ENCODE measurements at regions not wholly inside any gene's neighbourhood (a gene's known extent, or its start where the extent isn't known, plus 50 kb on each side); places are given as distances from the start of the nearest gene placed in this dataset.
"Not testable (repeated sequence)": the region's sequence is repeated elsewhere in the genome, so short reads cannot be mapped to it uniquely, and the experiment has no call there.

DNA sequence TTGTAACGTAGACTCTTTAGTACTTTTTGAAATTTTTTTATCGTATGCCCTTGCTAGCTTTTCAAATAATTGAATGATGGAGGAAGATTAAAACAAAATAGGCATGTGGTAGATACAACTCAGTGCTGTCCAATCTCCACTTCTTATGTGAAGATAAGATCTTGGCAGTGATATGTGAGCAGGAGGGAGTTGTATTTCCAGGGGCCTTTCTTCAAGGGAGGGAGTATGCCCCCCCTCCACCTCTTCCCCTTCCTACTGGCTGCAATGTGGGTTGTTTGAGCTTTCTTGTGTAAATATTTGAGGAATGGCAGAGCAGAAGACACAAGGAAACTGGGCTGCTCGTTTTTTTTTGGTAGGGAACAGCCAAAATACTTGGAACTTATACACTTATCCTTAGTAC lies 374.9 kb downstream of the PSAT1 start:
- DNase-seq (ENCODE audit: low read depth): no peak

DNA sequence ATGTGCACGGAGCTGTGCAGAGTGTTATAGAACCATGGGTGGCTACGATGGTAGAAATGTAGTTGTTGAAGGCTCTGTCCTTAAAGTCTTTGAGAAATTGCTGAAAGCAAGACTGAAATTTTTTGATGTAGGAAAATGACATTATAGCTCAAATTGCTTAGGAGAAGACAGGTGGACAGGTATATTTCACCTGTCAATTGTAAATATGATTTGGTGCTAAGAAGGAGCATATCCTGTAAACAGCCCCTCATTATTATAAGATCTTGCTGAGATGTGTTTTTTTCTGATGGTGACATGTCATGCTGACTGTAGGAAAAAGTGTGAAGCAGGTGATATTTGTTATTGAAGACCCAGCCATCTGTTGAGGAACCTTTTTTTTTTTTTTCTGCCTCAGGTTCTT lies 377.9 kb downstream of the PSAT1 start:
- no peak for DNase-seq (ENCODE audit: low read depth)

DNA sequence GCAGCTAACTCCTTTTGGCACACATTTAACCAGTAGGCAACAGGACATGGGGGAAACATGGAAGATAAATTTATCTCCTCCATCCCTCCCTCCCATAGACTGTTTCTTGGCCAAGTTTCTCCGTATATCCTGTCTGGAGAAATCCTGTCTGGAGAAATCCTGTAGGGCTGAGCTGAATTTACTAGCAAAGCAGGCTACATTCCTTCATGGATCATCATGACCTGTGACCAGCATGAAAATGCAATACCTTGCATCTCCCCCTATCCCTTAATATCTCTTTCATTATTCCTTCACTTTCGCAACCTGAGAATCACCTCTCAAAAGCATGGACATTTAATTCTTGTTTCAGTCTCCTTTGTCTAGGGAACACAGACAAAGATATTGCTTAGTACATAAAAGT lies 379.1 kb downstream of the PSAT1 start:
- DNase-seq (ENCODE audit: low read depth): no peak

DNA sequence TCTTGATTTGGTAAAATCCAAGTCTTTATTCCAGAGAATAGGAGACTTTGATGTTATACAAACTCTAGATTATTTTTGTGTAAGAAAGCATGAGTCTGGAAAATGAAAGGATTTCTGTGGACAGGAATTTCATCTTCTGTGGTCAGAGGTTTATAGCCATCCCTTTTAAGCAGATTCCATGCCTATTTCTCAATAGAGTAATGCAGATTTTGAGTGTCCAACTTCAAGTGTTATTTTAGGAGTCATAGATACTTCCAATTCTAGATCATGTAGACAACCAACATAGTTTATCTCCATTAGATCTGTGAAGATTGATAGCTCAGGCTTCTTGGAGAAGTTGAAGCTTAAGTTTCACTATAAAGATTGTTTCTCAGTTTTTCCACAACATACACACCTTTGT lies 379.7 kb downstream of the PSAT1 start:
- DNase-seq (ENCODE audit: low read depth): no peak

DNA sequence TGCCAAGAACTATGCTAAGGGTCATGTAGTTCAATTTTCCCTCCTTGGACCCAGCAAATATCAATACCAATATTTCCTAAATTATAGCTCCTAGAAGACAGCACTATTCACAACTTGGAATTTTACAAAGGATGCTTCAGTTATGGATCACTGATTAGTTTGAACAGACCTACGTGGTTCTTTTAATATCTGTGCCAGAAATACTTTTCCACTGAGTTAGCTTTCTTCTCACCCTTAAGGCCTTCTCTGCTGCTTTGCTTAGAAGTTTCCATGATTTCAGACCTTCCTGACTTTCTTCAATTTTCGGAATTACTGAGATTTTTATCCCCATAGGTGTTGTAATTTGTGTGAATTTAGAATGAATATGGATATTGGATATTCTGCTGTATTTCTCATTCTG lies 380.4 kb downstream of the PSAT1 start:
- DNase-seq (ENCODE audit: low read depth): no peak

DNA sequence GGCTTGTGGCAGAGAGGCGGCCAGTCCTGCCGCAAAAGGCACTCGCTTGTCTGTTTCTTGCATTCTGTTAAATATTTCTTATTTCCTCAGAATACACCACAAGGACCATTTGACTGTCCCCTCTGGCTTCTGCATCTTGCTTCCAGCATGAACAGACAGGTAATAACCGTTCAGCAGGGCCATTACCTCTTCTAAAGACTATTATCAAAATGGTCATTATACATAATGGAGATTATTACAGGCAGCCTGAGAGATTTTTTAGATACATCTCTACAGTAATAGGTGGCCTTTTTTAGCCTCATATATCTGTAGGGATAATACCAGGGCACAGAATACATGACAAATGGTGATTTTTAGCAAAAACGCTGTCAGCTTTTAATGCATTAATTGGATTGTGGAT lies 382.0 kb downstream of the PSAT1 start:
- no peak for DNase-seq (ENCODE audit: low read depth)

DNA sequence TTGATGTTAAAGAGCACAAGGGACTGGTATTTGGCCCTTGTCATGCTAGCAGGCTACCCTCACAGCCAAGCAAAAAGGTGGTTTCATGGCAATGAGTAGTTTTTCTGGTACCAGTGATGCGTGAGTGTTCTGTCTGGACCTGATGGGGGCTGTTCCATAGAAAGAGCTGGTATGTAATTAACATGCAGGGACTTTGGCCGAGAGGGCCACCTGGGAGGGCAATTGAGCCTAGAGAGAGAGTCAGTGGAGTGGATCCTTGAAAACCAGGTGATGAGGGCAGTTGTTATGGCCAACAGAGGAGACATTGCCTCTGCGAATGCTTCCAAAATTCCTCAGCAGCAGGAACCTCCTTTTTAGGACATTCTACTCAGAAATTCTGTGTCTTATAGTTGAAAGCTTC lies 383.3 kb downstream of the PSAT1 start:
- no peak for DNase-seq (ENCODE audit: low read depth)

DNA sequence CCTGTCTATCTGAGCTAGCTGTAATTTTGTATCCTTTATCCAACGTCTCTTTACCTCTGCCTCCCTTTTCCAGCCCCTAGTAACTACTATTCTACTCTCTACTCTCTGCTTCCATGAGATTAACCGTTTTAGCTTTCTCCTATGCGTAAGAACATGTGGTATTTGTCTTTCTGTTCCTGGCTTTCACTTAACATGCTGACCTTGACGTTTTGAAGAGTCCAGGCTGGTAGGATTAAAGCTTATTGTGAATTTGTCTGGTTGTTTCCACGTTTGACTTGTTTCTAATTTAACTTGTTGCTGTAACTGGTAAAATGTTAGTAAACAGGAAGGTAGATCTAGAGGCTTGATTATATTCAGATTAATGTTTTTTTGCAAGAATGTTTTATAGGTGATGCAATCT lies 385.3 kb downstream of the PSAT1 start:
- no peak for DNase-seq (ENCODE audit: low read depth)

DNA sequence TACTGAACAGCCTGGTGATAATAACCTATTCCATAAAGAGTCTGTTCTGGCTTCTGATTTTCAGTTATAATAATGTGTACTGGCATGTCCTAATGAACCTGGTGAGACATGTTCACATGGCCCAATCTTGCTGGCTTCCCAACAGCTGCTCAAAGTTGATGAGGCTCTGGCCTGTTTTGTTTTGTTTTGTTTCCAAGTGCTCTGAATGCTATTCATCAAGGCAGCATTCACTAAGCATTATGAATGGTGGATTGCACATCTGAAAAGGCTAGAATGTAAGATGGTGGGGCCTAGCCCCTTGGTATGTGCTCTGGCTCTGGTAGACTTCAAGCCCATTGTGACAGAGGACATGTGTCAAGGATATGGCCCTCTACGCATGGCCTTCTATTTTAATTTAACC lies 388.5 kb downstream of the PSAT1 start:
- DNase-seq (ENCODE audit: low read depth): no peak

DNA sequence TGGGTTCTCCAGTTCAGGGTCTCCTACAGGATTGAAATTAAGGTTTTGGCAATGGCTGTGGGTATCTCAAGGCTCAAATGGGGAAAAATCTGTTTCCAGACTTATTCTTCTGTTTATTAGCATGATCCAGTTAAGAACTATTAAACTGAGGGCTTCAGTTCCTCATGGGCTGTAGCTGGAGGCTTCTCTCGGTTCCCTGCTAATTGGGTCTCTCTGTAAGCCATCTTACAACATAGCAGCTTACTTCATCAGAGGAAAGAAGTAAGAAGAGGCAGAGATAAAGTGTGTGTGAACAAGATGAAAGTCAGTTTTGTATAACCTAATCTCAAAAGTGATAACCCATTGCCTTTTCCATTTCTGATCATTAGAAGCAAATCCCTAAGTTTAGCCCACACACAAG lies 391.9 kb downstream of the PSAT1 start:
- DNase-seq (ENCODE audit: low read depth): no peak

DNA sequence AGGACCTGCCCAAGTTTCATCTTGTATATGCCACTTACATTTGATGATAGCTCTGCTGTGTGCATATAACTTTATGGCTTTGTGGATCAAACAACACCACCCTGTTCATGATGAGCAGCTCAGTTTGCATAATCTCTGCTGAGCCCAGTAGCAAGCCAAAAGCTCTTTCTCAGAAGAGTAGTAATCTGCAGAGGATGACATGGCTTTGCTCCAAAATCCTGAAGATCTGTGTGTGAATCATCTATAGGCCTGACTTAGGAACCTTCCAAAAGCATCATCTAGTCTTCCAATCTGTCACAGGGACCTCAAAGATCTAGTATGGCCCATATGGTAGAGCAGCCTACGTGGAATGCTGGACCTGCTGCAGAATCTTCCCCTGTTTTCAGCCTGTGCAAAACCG lies 394.6 kb downstream of the PSAT1 start:
- no peak for DNase-seq (ENCODE audit: low read depth)

DNA sequence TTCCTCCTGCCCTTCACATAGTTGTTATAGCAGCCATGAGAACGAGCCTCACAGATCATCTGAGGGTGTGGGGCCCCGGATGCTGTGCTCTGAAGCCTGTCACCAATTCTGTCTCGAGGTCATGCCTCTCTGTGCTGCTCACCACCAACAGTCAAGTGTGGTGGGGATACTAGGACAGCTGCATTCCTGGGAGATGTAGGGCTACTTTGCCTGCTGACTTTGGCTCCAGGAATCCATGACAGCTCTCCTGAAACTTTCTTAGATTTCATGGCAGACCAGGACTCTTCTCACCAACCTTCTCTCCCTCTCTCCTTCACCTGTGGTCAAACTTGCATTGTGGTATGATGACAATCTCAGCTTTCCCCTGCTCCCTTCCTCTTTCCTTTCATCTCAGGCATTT lies 395.9 kb downstream of the PSAT1 start:
- no peak for DNase-seq (ENCODE audit: low read depth)

DNA sequence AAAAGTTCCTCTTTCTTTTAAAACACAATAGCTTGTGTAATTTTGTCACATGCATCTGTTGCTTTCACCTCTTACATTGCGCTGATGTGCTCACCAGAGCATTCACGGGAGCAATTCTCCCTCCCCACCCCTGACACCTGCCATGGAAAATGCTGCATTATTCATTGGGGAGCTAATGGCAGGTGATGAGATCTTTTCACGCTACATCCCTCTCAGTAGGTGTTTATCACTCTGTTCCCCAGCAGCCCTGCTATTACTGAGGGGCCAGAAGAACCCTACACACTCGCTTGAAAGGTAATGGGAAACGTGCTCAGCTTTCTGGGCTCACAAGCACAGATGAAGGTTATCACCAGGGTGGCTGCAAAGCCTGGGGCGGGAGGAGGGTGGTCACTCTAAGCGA lies 398.0 kb downstream of the PSAT1 start:
- DNase-seq (ENCODE audit: low read depth): no peak

DNA sequence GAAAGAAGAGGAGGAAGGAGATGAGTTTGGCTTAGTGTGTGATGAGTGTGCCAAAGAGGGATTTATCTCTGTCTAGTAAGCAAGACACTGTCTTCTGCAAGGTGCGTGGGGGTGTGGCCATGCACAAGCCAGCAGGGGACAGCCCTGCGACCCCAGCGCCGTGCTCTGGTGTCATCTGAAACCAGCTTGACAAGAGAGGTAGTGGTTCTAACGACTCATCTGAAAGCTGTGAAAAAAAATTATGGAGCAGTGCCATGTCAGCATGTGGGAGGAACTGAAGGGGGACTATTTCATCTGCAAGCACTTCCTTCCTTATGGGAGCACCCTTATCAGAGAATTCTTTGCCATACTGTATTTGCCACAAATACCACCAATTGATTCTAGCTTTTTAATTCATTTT lies 398.6 kb downstream of the PSAT1 start:
- no peak for DNase-seq (ENCODE audit: low read depth)

DNA sequence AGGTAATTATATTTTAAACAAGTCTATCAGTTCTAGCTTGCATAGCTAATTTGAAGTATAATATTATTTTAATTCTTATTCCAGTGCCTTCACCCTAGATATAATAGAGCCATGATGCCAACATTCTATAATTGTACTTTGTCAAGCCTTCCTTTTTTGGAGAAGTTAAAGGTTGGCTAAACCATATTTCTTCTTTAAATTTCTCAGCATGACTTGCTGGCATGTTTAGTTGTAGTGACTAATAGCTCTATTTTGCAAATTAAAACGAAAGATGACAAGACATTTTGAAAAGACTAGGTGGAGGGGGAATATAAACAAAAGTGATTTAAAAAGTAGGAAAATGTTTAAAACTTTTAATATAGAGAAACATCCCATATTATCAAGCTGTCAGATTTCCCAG lies 400.7 kb downstream of the PSAT1 start:
- no peak for DNase-seq (ENCODE audit: low read depth)

DNA sequence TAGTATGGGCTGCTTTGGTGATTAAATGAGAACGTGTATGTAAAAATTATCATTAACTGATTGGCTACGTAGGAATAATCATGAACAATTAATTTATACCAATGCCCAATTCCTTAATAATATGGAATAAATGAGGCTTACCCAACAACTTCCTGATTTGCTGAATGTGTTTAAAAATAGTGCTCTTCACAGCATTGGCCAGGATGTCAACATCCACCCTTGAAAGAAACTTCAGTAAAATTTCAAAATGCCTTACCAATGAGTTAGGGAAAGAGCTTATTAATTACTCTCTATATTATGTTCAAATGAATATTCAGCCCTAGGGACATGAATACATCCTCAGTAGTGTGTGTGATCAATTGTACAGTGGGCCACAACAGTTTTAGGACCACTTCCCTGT lies 401.4 kb downstream of the PSAT1 start:
- no peak for DNase-seq (ENCODE audit: low read depth)

DNA sequence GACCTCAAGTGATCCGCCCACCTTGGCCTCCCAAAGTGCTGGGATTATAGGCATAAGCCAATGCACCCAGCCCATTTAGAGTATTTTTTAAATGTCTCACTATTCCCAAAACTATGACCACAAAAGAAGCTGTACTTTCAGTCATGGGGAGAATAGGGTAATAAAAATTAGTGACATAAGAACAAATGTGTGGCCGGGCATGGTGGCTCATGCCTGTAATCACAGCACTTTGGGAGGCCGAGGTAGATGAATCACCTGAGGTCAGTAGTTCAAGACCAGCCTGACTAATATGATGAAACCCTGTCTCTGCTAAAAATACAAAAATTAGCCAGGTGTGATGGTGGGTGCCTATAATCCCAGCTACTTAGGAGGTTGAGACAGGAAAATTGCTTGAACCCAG lies 402.3 kb downstream of the PSAT1 start:
- not testable (repeated sequence) for DNase-seq (ENCODE audit: low read depth)

DNA sequence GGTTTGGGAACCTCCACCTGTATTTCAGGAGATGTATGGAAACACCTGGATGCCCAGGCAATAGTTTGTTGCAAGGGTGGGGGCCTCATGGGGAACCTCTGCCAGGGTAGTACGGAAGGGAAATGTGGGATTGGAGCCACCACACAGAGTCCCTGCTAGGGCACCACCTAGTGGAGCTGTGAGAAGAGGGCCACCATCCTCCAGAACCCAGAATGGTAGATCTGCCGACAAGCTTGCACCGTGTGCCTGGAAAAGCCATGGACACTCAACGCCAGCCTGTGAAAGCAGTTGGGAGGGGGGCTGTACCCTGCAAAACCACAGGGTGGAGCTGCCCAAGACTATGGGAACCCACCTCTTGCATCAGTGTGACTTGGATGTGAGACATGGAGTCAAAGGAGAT lies 407.2 kb downstream of the PSAT1 start:
- DNase-seq (ENCODE audit: low read depth): not testable (repeated sequence)

DNA sequence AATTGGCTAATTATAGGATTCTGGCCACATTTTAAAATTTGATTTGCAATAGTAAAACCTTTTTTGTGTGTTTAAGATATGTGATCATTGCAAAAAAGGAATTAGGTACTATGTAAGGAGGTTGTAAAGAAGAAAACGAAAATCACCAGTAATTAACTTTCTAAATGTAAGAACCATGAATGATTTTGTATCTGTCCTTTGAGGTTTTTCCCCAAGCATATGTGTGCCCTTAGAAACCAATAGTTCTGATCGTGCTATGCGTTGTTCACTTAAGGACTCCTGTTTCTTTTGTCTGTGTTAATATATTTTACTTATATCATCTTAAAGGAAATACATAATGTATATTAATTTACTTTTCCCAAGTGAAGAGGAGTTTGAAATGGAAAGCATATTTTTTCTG lies 410.2 kb downstream of the PSAT1 start:
- no peak for DNase-seq (ENCODE audit: low read depth)

DNA sequence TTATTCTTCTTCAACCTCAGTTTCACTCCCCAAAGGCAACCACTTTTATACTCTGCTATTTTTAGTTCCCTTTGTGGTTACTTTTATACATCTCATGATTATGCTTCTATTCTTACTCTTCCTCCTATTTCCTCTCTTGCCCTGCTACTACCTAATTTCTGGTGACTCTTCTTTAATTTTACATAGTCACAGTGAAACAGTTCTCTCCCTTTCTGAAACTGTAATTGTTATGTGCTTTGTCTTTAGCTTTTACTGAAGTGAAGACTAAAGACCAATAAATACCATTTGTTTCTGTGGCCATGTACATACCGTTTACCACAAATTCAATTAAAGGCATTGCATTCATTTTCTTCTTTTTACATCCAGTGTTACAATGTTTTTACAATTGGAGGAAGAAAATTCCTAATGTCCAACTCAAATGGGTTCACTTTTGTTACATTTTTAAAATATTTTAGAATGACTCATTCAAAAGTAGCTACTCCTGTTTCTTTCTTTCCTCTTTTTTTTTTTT lies 410.6 kb downstream of the PSAT1 start:
- no peak for DNase-seq (ENCODE audit: low read depth)

DNA sequence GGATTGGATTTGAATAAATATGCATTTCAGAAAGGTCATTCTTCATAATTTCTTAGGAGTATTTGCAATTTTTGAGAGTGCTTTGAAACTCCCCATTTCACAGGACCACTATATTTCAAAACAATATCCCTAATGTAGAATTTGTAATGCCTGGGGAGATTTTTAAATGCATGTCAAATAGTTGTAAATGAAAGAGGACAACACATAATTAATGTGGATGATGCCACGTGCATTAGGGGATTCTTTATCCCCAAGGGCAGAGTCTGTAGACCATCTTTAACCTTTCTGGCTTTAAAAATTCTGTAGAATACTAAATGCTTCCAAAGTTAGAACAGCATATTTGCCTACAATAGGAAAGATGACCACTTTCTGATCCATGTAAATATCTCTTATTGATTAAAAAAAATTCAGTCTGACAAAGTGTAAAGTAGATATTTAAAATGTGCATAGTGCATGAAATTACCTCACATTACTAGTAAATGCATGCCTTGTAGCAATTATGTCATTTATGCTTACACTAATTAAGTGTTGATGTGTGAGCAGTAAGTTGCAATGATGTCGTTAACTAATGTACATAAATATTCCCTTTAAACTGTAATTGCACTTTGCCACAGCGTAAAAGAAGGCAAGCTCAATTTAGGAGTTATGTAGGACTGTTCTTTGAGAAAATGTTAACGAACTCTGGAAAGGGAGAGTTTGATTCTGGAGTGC lies 416.1 kb downstream of the PSAT1 start:
- no peak for DNase-seq (ENCODE audit: low read depth)

DNA sequence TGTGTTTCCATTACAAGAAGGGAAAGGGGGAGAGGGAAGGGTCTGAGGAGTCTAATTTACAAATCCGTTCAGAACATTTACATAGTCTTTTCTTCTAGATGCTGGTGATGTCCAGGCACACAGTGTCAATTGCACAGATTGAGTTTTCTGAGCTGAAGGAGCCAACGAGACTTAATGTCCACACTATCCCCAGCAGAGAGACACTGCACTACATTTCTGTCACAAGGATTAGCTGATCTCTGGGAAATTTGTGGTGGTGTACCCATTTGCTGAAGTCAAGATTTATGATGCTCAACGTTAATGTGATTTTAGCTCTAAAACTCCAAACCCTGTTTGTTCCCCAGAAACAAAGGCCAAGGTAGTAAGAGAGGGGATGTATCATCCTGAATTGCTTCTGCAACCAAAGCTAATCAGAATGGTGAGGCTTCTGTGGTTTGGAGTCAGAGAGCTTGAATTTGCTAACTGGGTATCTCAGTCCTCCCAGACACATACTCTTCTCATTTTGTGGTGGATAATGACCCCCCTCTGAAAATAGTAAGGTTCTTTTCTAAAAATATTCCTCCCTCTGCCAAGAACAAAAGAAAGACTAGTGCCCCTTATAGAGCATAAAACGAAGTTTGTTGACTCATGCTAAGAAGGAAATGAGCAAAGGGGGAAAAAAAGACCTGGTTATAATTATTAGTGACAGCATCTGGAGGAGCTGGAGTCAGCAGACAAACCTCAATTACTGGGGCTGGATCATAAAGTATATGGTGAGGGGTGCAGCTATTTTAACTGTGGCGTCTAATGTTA lies 416.9 kb downstream of the PSAT1 start:
- DNase-seq (ENCODE audit: low read depth): no peak

DNA sequence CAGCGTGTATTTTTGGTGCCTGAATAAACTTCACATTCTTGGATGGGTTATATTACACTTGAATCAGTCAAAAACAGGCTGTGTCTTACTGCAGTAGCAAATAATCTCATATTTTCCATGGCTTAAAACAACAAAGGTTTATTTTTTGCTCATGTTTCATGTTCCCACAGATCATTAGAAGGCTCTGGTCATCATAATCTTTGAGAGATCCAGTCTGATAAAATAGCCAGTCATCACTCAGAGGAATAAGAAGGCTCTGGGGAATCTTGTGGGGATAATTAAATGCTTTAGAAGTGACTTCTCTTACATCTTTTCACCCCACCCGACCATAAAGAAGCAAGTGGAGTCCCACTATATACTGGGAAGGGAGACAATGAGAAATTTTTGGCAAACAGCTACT lies 417.7 kb downstream of the PSAT1 start:
- no peak for DNase-seq (ENCODE audit: low read depth)

DNA sequence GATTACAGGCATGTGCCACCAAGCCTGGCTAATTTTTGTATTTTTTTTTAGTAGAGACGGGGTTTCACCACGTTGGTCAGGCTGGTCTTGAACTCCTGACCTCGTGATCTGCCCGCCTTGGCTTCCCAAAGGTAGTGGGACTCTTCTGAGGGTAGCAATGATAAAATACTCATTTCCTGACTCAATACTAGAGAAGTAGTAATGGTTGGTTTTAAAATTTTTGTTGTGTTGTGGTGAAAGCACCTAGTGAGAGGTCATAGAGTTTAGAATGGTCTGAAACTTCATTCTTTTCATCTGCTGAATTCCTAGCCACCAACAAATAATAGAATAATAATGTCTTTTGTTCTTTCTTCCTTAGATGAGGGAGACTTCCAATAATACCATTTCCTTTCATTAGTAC lies 422.1 kb downstream of the PSAT1 start:
- DNase-seq (ENCODE audit: low read depth): not testable (repeated sequence)

Measured in activated T-cell treated with anti-CD3 and anti-CD28 coated beads for 1 hour (primary cell).